Stimulated activated CD4-positive, alpha-beta T cell treated with anti-CD3 and anti-CD28 coated beads, Interleukin-2, amount 100 ng/mL, for 4 hours (primary cell): ENCODE measurements at regions not wholly inside any gene's neighbourhood (a gene's known extent, or its start where the extent isn't known, plus 50 kb on each side); places are given as distances from the start of the nearest gene placed in this dataset.
"Not testable (repeated sequence)": the region's sequence is repeated elsewhere in the genome, so short reads cannot be mapped to it uniquely, and the experiment has no call there.

Experiments used
- DNase-seq: peaks from one replicate; pipeline ENCODE4 v3.0.0-alpha.2; 2020; ENCODE audit warnings: low read depth

- DNase-seq: no peak
Observed at GRCh38 chr16:47905771-47906170, 250.0 kb downstream of the ABCC12 start.

- DNase-seq: no peak
Observed at GRCh38 chr16:47904691-47905090, 251.1 kb downstream of the ABCC12 start.

DNA sequence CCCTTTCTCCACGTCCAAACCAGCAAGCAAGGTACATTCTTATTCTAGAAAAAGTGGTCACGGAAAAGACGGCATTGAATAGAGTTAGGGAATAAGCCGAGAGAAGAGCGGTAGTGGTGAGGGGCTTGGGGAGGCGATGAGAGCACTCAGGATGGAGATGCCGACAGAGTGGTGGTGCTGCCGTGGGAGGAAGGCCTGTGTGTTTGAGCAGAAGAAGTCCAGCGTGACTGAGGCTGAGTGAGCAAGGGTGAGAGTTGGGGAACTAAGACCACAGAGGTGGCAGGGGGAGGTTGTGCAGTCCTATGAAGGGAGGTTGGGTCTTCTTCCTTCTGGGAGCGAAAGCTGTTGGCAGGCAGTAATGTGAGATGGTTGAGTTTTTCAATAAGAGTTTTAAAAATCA, 252.3 kb downstream of the ABCC12 start:
- no peak for DNase-seq

DNA sequence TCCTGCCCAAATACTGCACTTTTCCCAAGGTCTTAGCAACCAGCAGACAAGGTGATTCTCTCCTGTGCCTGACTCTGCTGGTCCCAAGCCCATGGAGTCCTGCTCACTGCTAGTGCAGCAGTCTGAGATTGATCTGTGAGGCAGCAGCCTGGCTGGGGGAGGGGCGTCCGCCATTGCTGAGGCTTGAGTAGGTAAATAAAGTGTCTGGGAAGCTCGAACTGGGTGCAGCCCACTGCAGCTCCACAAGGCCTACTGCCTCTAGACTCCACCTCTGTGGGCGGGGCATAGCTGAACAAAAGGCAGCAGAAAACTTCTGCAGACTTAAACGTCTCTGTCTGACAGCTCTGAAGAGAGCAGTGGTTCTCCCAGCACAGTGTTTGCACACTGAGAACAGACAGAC, 258.7 kb downstream of the ABCC12 start:
- not testable (repeated sequence) for DNase-seq

DNA sequence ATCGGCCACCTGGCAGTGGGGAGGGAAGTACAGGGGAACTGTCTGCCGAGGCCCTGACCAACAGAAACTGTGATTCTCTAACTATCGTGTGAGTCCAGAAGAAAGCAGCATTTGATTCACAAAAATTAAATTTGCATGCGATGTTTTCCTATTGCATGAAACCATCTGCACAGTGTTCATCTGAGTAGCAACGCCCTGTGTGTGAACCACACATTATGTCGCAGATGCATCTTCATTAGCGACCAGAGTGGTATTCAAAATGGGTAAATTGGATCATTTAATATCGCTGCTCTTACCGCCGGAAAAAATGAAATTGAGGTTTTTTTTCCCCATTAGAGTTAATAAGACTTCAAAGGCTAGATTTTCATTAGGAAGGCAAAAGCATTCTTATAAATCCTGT, 260.6 kb downstream of the ABCC12 start:
- no peak for DNase-seq

- no peak for DNase-seq
Observed at GRCh38 chr16:47892999-47893398, 262.8 kb downstream of the ABCC12 start.

DNA sequence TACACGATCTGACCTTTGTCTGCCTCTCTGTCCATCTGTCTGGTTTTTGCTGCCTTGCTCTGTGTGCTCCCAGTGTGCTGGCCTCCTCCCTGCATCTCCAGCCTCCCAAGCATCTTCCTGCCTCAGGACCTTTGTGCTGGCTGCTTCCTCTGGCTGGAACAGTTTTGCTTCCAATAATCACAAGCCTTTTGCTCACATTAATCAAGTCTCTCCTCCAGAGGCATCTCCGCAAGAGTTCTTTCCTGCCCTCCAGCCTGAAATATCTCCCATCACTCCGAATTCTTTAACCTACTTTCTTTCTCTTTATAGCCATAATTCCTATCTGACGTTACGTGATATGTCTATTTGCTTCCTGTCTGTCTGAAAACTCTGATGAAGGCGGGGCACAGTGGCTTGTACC, 267.1 kb downstream of the ABCC12 start:
- DNase-seq: no peak

DNA sequence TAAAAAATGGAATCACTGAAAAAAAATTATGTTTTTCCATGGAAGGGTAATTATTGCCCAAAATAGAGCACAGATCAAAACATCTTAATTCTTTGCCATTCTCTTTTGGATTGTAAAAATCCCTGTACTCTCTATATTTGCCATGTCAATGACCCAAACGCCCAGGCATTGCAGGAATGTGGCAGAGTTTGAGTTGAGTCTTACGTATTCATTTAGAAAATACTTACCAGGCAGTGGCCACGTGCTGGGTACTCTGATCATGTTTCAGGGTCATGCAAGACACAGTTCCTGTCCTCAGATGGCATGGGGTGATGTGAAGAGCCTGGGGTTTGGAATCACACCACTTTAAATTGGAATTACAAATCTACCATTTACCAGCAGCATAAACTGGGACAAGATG, 267.7 kb downstream of the ABCC12 start:
- no peak for DNase-seq

GRCh38 chr16:47887496-47887895, 268.3 kb downstream of the ABCC12 start:
- no peak for DNase-seq

DNA sequence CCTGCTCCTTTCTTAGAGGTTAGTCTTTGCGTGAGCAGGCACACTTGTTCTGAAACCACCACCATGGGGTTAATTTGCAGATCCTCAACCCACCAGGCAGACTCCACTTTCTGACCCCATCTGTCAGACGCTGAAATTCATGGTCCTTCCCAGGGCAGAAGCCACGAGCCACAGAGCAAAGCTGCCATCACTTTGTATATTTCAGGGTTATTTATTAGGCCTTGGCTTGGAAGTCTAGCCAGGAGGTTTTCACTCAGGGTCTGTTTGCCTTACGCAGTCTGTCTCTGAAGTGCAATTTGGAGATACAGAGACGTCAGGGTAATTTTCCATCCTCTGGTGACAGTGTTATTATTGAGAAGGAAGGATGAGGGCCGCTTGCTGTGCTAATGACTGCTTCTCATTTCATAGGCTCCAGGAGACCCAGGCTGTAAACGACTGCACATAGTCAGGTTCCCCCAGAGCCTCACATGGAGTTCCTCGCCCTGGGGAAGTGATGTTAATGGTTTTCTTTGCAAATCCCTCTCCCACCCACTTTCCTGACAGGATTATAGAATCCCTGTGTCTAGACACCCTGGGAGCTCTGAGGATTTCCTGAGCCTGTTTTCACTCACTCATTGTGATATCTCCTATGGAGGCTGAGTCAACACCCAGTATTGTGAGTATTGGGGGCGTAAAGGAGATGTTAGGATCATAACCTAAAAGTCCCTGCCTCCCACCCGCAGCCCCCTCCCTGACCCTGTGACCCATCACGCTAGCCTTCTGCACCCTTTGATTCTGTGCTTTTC, 269.0 kb downstream of the ABCC12 start:
- no peak for DNase-seq

DNA sequence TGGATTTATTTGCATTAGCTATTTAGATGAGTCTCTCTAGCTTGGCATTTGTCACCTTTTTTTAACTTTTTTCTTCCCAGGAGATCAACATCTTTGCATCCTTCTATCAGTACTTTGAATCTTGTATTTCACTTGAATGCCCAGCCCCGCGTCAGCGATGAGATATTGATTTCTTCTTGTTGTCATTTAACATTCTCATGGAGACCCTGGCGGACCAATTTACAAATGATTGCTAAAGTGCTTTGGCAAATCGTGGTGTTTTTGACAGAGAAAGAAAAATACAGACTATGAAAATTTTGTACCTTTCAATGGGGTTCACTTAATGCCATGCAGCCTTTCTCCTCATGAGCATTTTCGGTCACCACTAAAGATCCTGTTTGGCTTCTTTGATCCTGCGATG, 269.7 kb downstream of the ABCC12 start:
- DNase-seq: no peak

- DNase-seq: no peak
Observed at GRCh38 chr16:47885489-47885888, 270.3 kb downstream of the ABCC12 start.

DNA sequence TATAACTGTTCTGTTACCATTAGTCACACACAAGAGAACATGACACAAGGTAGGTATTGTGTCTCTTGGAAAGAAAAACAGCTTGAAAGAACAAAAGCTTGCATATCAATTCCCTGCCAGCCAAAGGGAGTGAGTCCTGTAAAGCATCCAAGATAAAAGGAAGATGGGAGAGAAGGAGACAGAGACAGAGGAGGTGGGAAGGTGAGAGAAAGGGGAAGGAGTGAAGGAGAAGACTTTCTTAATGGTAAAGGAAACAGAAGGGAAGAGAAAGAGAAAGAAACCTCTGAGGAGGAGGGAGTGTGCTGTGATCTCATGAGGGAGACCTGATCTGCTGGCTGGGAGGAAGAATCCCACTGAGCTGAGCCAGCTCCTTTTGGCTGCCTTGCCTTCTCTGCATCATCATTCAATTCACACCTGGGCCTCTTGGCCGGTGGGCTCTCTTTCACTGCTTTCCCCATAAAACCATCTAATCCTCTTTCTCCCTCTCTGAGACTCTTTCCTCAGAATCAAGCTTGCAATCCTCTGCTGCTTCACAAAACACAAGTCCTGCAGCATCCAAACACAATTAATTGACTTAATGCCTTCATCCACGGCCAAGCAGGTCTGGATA, 271.6 kb downstream of the ABCC12 start:
- DNase-seq: no peak

DNA sequence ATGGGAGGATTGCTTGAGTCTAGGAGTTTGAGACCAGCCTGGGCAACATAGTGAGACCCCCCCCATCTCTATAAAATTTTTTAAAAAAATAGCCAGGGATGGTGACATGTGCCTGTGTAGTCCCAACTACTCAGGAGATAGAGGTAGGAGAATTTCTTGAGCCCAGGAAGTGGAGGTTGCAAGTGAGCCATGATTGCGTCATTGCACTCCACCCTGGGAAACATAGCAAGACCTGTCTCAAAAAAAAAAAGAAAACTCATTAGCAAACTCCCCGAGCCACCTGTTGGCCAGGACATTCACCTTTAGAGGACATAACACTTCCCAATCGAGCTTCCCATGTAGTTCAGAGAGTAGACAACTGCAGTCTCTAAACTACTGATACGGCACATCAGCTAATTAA, 274.2 kb downstream of the ABCC12 start:
- no peak for DNase-seq

- no peak for DNase-seq
Observed at GRCh38 chr16:47880653-47881052, 275.1 kb downstream of the ABCC12 start.

- no peak for DNase-seq
Observed at GRCh38 chr16:47877166-47877565, 278.6 kb downstream of the ABCC12 start.

DNA sequence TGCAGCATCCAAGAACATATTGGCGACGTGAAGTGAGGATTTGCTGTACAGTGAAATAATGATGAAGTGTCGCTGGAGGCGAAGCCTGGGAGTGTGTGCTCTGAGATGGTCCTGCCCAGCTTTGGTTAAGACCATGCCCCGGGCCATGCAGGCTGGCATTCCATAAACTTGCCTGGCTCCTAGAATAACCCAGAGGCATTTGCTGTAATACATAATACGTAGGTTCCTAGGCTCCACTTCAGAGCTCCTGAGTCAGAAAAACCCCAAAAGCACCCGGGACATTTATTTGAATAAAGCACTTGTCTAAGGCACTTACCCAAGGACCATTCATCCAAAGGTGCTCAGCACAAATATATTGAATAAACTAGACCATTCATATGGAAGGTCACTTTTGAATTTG, 279.3 kb downstream of the ABCC12 start:
- no peak for DNase-seq

- no peak for DNase-seq
Observed at GRCh38 chr16:47873434-47873833, 282.4 kb downstream of the ABCC12 start.

- no peak for DNase-seq
Observed at GRCh38 chr16:47872225-47872624, 283.6 kb downstream of the ABCC12 start.

GRCh38 chr16:47866423-47866822, 289.4 kb downstream of the ABCC12 start:
- DNase-seq: no peak

GRCh38 chr16:47865337-47865855, 290.4 kb downstream of the ABCC12 start:
- no peak for DNase-seq

DNA sequence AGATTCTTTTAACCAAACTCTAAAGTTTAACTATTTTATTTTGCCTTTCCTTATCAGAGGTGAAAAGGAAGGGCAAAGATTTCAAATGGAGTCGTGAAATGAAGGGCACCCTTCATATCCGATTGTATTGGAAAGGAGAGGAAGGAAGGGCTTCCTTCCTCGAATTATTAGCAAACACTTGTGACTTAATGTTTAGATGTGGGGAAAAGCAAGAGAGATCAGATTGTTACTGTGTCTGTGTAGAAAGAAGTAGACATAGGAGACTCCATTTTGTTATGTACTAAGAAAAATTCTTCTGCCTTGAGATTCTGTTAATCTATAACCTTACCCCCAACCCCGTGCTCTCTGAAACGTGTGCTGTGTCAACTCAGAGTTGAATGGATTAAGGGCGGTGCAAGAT, 291.5 kb downstream of the ABCC12 start:
- not testable (repeated sequence) for DNase-seq

- DNase-seq: no peak
Observed at GRCh38 chr16:47861999-47862398, 293.8 kb downstream of the ABCC12 start.
